Thyroid gland (tissue), 4 donors: ENCODE measurements at regions not wholly inside any gene's neighbourhood (a gene's known extent, or its start where the extent isn't known, plus 50 kb on each side); places are given as distances from the start of the nearest gene placed in this dataset.

Experiments used
- DNase-seq, 2 donors: peaks; one replicate each; pipeline ENCODE4 v3.0.0-alpha.2; 2019
- H3K27ac ChIP-seq, 3 donors: fragments of 200-600 bp; sonication (generic); 1 replicate in 2 of 3; 2 replicates in 1 of 3; pipeline ENCODE4 v1.5.1; 2016 to 2019; ENCODE audit warnings: mild to moderate bottlenecking in 1 of 3, moderate library complexity in 1 of 3
- H3K27me3 ChIP-seq: fragments of 200-600 bp; sonication (generic); one replicate; pipeline ENCODE4 v1.5.1; 2019
- H3K36me3 ChIP-seq, 2 donors: fragments of 200-600 bp; sonication (generic); one replicate each; pipeline ENCODE4 v1.5.1; 2016 to 2019
- H3K4me1 ChIP-seq, 2 donors: fragments of 200-600 bp; sonication (generic); one replicate each; pipeline ENCODE4 v1.5.1; 2017 to 2019
- H3K4me3 ChIP-seq, 3 donors: fragments of 200-600 bp; sonication (generic); replicated peaks in 1 of 3; 1 replicate in 2 of 3; 2 replicates in 1 of 3; pipeline ENCODE4 v1.5.1; 2016; ENCODE audit warnings: mild to moderate bottlenecking in 1 of 3
- H3K9me3 ChIP-seq: fragments of 200-600 bp; sonication (generic); one replicate; pipeline ENCODE4 v1.5.1; 2017
- POLR2A ChIP-seq, 2 donors: fragments of 450-650 bp; IDR thresholded peaks; one replicate each; pipeline ENCODE4 v1.6.1; 2017; ENCODE audit warnings: antibody characterized with exemption in 2 of 2, mild to moderate bottlenecking in 2 of 2, moderate library complexity in 1 of 2
- WGBS, 2 donors: methylation state at CpG; one replicate each; pipeline ENCODE4 v1.1.5; 2017; 5-methylcytosine and 5-hydroxymethylcytosine counted together
- intact Hi-C: fragments of 100-400 bp; cut with DNase I; formaldehyde crosslinking; loops from one replicate; pipeline ENCODE4 v1.15.1; 2023
- TF ChIP-seq, protein P1 (sequence below), 6 experiments: fragments of 200-600 bp in 3 of 6; fragments of 450-650 bp in 3 of 6; sonication (generic) in 3 of 6; IDR thresholded peaks; one replicate each; pipeline ENCODE4 v1.5.1; 2016 to 2019; ENCODE audit warnings: antibody characterized with exemption in 6 of 6, mild to moderate bottlenecking in 2 of 6, inconsistent platforms in 1 of 6, moderate library complexity in 1 of 6

GRCh38 chr2:70019096-70019495, 57.7 kb upstream of the ASPRV1 start:
- Histone ChIP-seq H3K27me3 (no peaks in the 10 kb centered on the region), H3K36me3 (no peaks in the 10 kb centered on the region), H3K4me3 (no peak overlapping the region), H3K4me1 (no peaks in the 10 kb centered on the region), H3K27ac (no peak overlapping the region), H3K9me3 (no peaks in the 10 kb centered on the region)
- intact Hi-C loops = no loop called here
- TF ChIP-seq, protein P1, sequence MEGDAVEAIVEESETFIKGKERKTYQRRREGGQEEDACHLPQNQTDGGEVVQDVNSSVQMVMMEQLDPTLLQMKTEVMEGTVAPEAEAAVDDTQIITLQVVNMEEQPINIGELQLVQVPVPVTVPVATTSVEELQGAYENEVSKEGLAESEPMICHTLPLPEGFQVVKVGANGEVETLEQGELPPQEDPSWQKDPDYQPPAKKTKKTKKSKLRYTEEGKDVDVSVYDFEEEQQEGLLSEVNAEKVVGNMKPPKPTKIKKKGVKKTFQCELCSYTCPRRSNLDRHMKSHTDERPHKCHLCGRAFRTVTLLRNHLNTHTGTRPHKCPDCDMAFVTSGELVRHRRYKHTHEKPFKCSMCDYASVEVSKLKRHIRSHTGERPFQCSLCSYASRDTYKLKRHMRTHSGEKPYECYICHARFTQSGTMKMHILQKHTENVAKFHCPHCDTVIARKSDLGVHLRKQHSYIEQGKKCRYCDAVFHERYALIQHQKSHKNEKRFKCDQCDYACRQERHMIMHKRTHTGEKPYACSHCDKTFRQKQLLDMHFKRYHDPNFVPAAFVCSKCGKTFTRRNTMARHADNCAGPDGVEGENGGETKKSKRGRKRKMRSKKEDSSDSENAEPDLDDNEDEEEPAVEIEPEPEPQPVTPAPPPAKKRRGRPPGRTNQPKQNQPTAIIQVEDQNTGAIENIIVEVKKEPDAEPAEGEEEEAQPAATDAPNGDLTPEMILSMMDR (IDR thresholded peaks at IDR 0.05) = no peak
- no peak for TF ChIP-seq POLR2A (IDR thresholded peaks at IDR 0.05)
- DNase-seq = no peak
- 88 to 96% methylated on average over 2 of the region's 2 CpGs for WGBS, 2 donors

DNA sequence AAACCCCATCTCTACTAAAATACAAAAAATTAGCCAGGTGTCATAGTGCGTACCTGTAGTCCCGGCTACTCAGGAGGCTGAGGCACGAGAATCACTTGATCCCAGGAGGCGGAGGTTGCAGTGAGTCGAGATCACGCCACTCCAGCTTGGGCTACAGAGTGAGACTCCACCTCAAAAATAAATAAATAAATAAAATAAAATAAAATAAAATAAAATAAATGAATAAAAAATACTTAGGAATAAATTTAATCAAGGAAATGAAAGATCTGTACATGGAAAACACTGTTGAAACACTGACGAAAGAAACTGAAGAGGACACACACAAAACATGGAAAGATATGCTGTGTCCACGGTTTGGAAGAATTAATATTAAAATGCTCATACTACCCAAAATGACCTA, 56.5 kb upstream of the ASPRV1 start:
- no peak for TF ChIP-seq POLR2A (IDR thresholded peaks at IDR 0.05)
- TF ChIP-seq, protein P1 (IDR thresholded peaks at IDR 0.05) = no peak
- 92 to 99% methylated on average over 8 of the region's 8 CpGs for WGBS, 2 donors
- no peaks in the 10 kb centered on the region for H3K27me3 ChIP-seq
- no peak for DNase-seq
- no peaks in the 10 kb centered on the region for H3K9me3 ChIP-seq
- H3K36me3 ChIP-seq = no peaks in the 10 kb centered on the region
- no peak overlapping the region for H3K4me3 ChIP-seq
- no peak overlapping the region for H3K27ac ChIP-seq
- H3K4me1 ChIP-seq = no peaks in the 10 kb centered on the region
- intact Hi-C loops = no loop called here

- Histone ChIP-seq H3K36me3 (no peaks in the 10 kb centered on the region), H3K4me3 (no peak overlapping the region), H3K9me3 (no peaks in the 10 kb centered on the region), H3K27ac (no peak overlapping the region), H3K4me1 (no peaks in the 10 kb centered on the region), H3K27me3 (no peaks in the 10 kb centered on the region)
- TF ChIP-seq POLR2A (IDR thresholded peaks at IDR 0.05) = no peak
- TF ChIP-seq, protein P1 (IDR thresholded peaks at IDR 0.05) = no peak
- no peak for DNase-seq
- intact Hi-C loops = no loop called here
Observed at GRCh38 chr2:70014959-70015358, 53.5 kb upstream of the ASPRV1 start.

- Histone ChIP-seq H3K36me3 (no peaks in the 10 kb centered on the region), H3K4me1 (no peaks in the 10 kb centered on the region), H3K27ac (no peak overlapping the region), H3K9me3 (no peaks in the 10 kb centered on the region), H3K4me3 (no peak overlapping the region), H3K27me3 (no peaks in the 10 kb centered on the region)
- TF ChIP-seq, protein P1 (IDR thresholded peaks at IDR 0.05) = no peak
- TF ChIP-seq POLR2A (IDR thresholded peaks at IDR 0.05) = no peak
- 94 to 100% methylated on average over 1 of the region's 1 CpG for WGBS, 2 donors
- no peak for DNase-seq
- intact Hi-C loops = no loop called here
Observed at GRCh38 chr2:70012887-70013286, 51.5 kb upstream of the ASPRV1 start.

GRCh38 chr2:70011786-70012185, 50.4 kb upstream of the ASPRV1 start:
- H3K4me1 ChIP-seq = no peaks in the 10 kb centered on the region
- no peak overlapping the region for H3K4me3 ChIP-seq
- H3K27ac ChIP-seq = no peak overlapping the region
- no peaks in the 10 kb centered on the region for H3K36me3 ChIP-seq
- WGBS, 2 donors = 92 to 94% methylated on average over 7 of the region's 7 CpGs
- no peaks in the 10 kb centered on the region for H3K9me3 ChIP-seq
- no peak for DNase-seq
- no peaks in the 10 kb centered on the region for H3K27me3 ChIP-seq
- no peak for TF ChIP-seq POLR2A (IDR thresholded peaks at IDR 0.05)
- TF ChIP-seq, protein P1 (IDR thresholded peaks at IDR 0.05) = no peak
- intact Hi-C loops = no loop called here
